ENCODE measurements at regions not wholly inside any gene's neighbourhood (a gene's known extent, or its start where the extent isn't known, plus 50 kb on each side); places are given as distances from the start of the nearest gene placed in this dataset.

GRCh38 chr12:112682586-112682985 is 109.0 kb upstream of the RPH3A start:
- no peak for TF ChIP-seq SIN3A (IDR thresholded peaks at IDR 0.05; ENCODE audit: borderline replicate concordance, insufficient read depth, low read depth, low read length)
- TF ChIP-seq POLR2AphosphoS5 (IDR thresholded peaks at IDR 0.05; ENCODE audit: low read depth, low read length): no peak
- no peak for TF ChIP-seq REST (IDR thresholded peaks at IDR 0.05; ENCODE audit: insufficient read depth in 1 of 2, low read depth in 2 of 2, low read length in 1 of 2)
- no peak for TF ChIP-seq CTCF (IDR thresholded peaks at IDR 0.05)
- no peak for TF ChIP-seq TCF7L2 (IDR thresholded peaks at IDR 0.05; ENCODE audit: low read depth, low read length)
- Histone ChIP-seq H3K36me3 (ENCODE audit: control insufficient read depth, insufficient read depth, low read length) (no peaks in the 10 kb centered on the region), H3K27me3 (ENCODE audit: control insufficient read depth, insufficient read depth, low read length) (peaks cover 10% of the 10 kb centered on the region; the same call in 1 of the 2 replicates), H3K9me3 (ENCODE audit: control insufficient read depth, insufficient read depth, low read depth, low read length) (no peaks in the 10 kb centered on the region), H3K4me3 (ENCODE audit: low read depth in 2 of 2, low read length in 2 of 2) (no peak overlapping the region), H3K27ac (ENCODE audit: low read length) (no peak overlapping the region), H3K4me1 (ENCODE audit: control insufficient read depth, insufficient read depth, low read length) (no peaks in the 10 kb centered on the region)
- in situ Hi-C loops (cut with HindIII; ENCODE audit: low pct_unique_long_range_greater_than_20kb, low sequenced_read_pairs): no loop called here
- CTCF ChIA-PET: interaction anchor here (0.7 kb wide), 1 partner anchor 310 kb away, joined by 3 read pairs; no protein-coding TSS in a partner anchor
- POLR2A ChIA-PET: no interaction called here
- ATAC-seq: no peak
- no peak for DNase-seq (ENCODE audit: low read depth, low spot score)
- intact Hi-C loops (cut with micrococcal nuclease; ENCODE audit: unreplicated experiment): no loop called here
- BruUV-seq (replicated peaks): no TSS peak

GRCh38 chr12:112684742-112685141 is 106.8 kb upstream of the RPH3A start:
- no peak overlapping the region for H3K27ac ChIP-seq (ENCODE audit: low read length)
- CTCF ChIA-PET: no interaction called here

More at GRCh38 chr12:112684742-112685141, 106.8 kb upstream of the RPH3A start:
- Histone ChIP-seq H3K4me3 (ENCODE audit: low read depth in 2 of 2, low read length in 2 of 2) (no peak overlapping the region), H3K36me3 (ENCODE audit: control insufficient read depth, insufficient read depth, low read length) (no peaks in the 10 kb centered on the region), H3K9me3 (ENCODE audit: control insufficient read depth, insufficient read depth, low read depth, low read length) (no peaks in the 10 kb centered on the region), H3K27me3 (ENCODE audit: control insufficient read depth, insufficient read depth, low read length) (peaks cover 11% of the 10 kb centered on the region; the same call in 1 of the 2 replicates), H3K4me1 (ENCODE audit: control insufficient read depth, insufficient read depth, low read length) (no peaks in the 10 kb centered on the region)
- POLR2A ChIA-PET: no interaction called here
- no peak for TF ChIP-seq REST (IDR thresholded peaks at IDR 0.05; ENCODE audit: insufficient read depth in 1 of 2, low read depth in 2 of 2, low read length in 1 of 2)
- TF ChIP-seq TCF7L2 (IDR thresholded peaks at IDR 0.05; ENCODE audit: low read depth, low read length): no peak
- no peak for TF ChIP-seq SIN3A (IDR thresholded peaks at IDR 0.05; ENCODE audit: borderline replicate concordance, insufficient read depth, low read depth, low read length)
- TF ChIP-seq CTCF (IDR thresholded peaks at IDR 0.05): peak; percentile 33; the same call in 1 of the 2 replicates
- TF ChIP-seq POLR2AphosphoS5 (IDR thresholded peaks at IDR 0.05; ENCODE audit: low read depth, low read length): no peak
- no peak for DNase-seq (ENCODE audit: low read depth, low spot score)
- intact Hi-C loops (cut with micrococcal nuclease; ENCODE audit: unreplicated experiment) (no loop called here), in situ Hi-C loops (cut with HindIII; ENCODE audit: low pct_unique_long_range_greater_than_20kb, low sequenced_read_pairs) (no loop called here)
- no peak for ATAC-seq
- no TSS peak for BruUV-seq (replicated peaks)
